Osteoblast (primary cell): ENCODE measurements at regions not wholly inside any gene's neighbourhood (a gene's known extent, or its start where the extent isn't known, plus 50 kb on each side); places are given as distances from the start of the nearest gene placed in this dataset.

Experiments
- DNase-seq: peaks from one replicate; pipeline ENCODE4 v3.0.0; 2011; ENCODE audit warnings: low spot score, mixed read lengths; ENCODE audit not compliant: insufficient read length; ENCODE audit errors: missing footprints
- H2AFZ ChIP-seq: 2 replicates; pipeline ENCODE4 v1.6.0; 2011; ENCODE audit warnings: mild to moderate bottlenecking, low read length
- H3K27ac ChIP-seq: 2 replicates; pipeline ENCODE4 v1.5.1; 2011; ENCODE audit warnings: mild to moderate bottlenecking, low read depth, low read length, moderate library complexity
- H3K27me3 ChIP-seq: 2 replicates; pipeline ENCODE4 v1.6.0; 2012; ENCODE audit warnings: mild to moderate bottlenecking, control low read depth, inconsistent platforms, low read length, moderate library complexity; ENCODE audit not compliant: insufficient read depth
- H3K36me3 ChIP-seq: 2 replicates; pipeline ENCODE4 v1.5.1; 2011; ENCODE audit warnings: mild to moderate bottlenecking, low read length, control low read depth, moderate library complexity; ENCODE audit not compliant: insufficient read depth
- H3K4me1 ChIP-seq: 2 replicates; pipeline ENCODE4 v1.5.1; 2011; ENCODE audit warnings: mild to moderate bottlenecking, low read length, control low read depth, moderate library complexity; ENCODE audit not compliant: insufficient read depth
- H3K4me2 ChIP-seq: 2 replicates; pipeline ENCODE4 v1.6.0; 2011; ENCODE audit warnings: mild to moderate bottlenecking, low read length; ENCODE audit not compliant: insufficient read depth
- H3K4me3 ChIP-seq: fragments of 200-600 bp; sonication (generic); 3 replicates; pipeline ENCODE4 v1.5.1; 2012; ENCODE audit warnings: mild to moderate bottlenecking, low read length, inconsistent platforms; ENCODE audit not compliant: insufficient read depth
- H3K79me2 ChIP-seq: 2 replicates; pipeline ENCODE4 v1.6.0; 2012; ENCODE audit warnings: mild to moderate bottlenecking, low read length, control low read depth, inconsistent platforms; ENCODE audit not compliant: insufficient read depth
- H3K9me3 ChIP-seq: 2 replicates; pipeline ENCODE4 v1.5.1; 2011; ENCODE audit warnings: low read depth, low read length, control low read depth
- H4K20me1 ChIP-seq: 2 replicates; pipeline ENCODE4 v1.6.0; 2012; ENCODE audit warnings: mild to moderate bottlenecking, low read length, control low read depth; ENCODE audit not compliant: insufficient read depth
- CTCF ChIP-seq: IDR thresholded peaks from 2 replicates; pipeline ENCODE4 v1.5.1; 2011; ENCODE audit warnings: mild to moderate bottlenecking, low read depth, low read length, moderate library complexity; ENCODE audit errors: extremely low read depth

- Histone ChIP-seq H3K79me2 (no peaks in the 10 kb centered on the region), H3K36me3 (no peaks in the 10 kb centered on the region), H3K9me3 (no peaks in the 10 kb centered on the region), H3K4me2 (no peak overlapping the region), H2AFZ (no peak overlapping the region), H3K4me3 (no peak overlapping the region), H3K4me1 (no peaks in the 10 kb centered on the region), H4K20me1 (no peaks in the 10 kb centered on the region), H3K27me3 (no peaks in the 10 kb centered on the region), H3K27ac (no peak overlapping the region)
- TF ChIP-seq CTCF = no peak
- no peak for DNase-seq
Observed at GRCh38 chr11:15565880-15566279, 451.2 kb downstream of the INSC start.

- Histone ChIP-seq H2AFZ (no peak overlapping the region), H3K27me3 (no peaks in the 10 kb centered on the region), H3K4me1 (no peaks in the 10 kb centered on the region), H3K79me2 (no peaks in the 10 kb centered on the region), H4K20me1 (no peaks in the 10 kb centered on the region), H3K4me2 (no peak overlapping the region), H3K9me3 (no peaks in the 10 kb centered on the region), H3K4me3 (no peak overlapping the region), H3K27ac (no peak overlapping the region), H3K36me3 (no peaks in the 10 kb centered on the region)
- no peak for DNase-seq
- no peak for TF ChIP-seq CTCF
Observed at GRCh38 chr11:15568440-15568839, 453.7 kb downstream of the INSC start.

DNA sequence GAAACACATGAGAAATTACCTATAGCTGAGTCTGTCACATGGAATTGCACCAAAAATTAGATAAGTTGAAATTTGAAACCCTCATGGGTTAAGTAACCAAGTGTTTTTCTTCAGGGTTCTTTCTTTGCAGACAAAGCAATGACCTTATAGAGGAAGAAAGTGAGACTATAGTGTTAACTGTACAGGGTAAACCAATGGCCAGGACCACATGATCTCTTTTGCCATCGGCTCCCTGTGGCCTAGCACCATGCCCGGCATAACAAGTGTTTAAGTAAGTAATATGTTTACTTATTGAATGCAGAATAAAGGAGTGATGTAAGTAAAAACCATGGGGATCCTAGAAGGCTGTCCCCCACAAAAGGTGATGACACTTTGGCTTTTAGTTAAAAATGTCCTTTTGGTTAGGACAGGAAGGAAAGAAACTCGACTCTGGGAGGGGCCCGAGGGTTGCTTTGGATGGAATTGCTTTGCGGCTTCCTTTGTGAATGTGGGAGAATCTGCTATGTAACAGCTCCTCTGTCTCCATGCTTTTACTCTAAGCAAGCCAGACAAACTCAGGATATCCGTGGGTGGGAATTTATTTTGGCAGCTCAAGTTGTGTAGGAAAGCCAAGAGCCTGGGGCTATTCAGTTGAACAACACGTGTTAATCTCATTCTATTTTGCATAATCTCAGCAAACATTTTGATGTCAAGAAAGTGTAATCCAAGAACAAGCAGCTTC is 454.7 kb downstream of the INSC start:
- Histone ChIP-seq H3K27me3 (no peaks in the 10 kb centered on the region), H3K27ac (no peak overlapping the region), H3K79me2 (no peaks in the 10 kb centered on the region), H3K4me1 (no peaks in the 10 kb centered on the region), H2AFZ (no peak overlapping the region), H3K36me3 (no peaks in the 10 kb centered on the region), H3K4me2 (no peak overlapping the region), H3K4me3 (no peak overlapping the region), H3K9me3 (no peaks in the 10 kb centered on the region), H4K20me1 (no peaks in the 10 kb centered on the region)
- no peak for TF ChIP-seq CTCF
- no peak for DNase-seq

- no peak overlapping the region for H3K4me2 ChIP-seq
- no peaks in the 10 kb centered on the region for H3K79me2 ChIP-seq
- DNase-seq = no peak
- no peaks in the 10 kb centered on the region for H3K4me1 ChIP-seq
- TF ChIP-seq CTCF = no peak
- H3K27me3 ChIP-seq = no peaks in the 10 kb centered on the region
- H4K20me1 ChIP-seq = no peaks in the 10 kb centered on the region
- H3K9me3 ChIP-seq = no peaks in the 10 kb centered on the region
- no peaks in the 10 kb centered on the region for H3K36me3 ChIP-seq
- no peak overlapping the region for H3K27ac ChIP-seq
- H2AFZ ChIP-seq = no peak overlapping the region
- no peak overlapping the region for H3K4me3 ChIP-seq
Observed at GRCh38 chr11:15575409-15575808, 460.7 kb downstream of the INSC start.
